Brain microvascular endothelial cell (primary cell): ENCODE measurements at regions not wholly inside any gene's neighbourhood (a gene's known extent, or its start where the extent isn't known, plus 50 kb on each side); places are given as distances from the start of the nearest gene placed in this dataset.

Source experiments
- DNase-seq: peaks from one replicate; pipeline ENCODE4 v3.0.0-alpha.2; 2020
- H3K27ac ChIP-seq: fragments of 250-450 bp; sonication (Bioruptor Pico); 2 replicates; pipeline ENCODE4 v1.5.1; 2020; ENCODE audit warnings: mild to moderate bottlenecking, moderate library complexity
- H3K27me3 ChIP-seq: fragments of 250-450 bp; sonication (Bioruptor Pico); replicated peaks from 2 replicates; pipeline ENCODE4 v1.5.1; 2020; ENCODE audit warnings: mild to moderate bottlenecking
- H3K36me3 ChIP-seq: fragments of 250-450 bp; sonication (Bioruptor Pico); replicated peaks from 2 replicates; pipeline ENCODE4 v1.5.1; 2020; ENCODE audit warnings: mild to moderate bottlenecking
- H3K4me3 ChIP-seq: 2 replicates; pipeline ENCODE4 v1.5.1; 2011; ENCODE audit warnings: low read depth, mild to moderate bottlenecking, control low read depth, low read length, moderate library complexity
- CTCF ChIP-seq: IDR thresholded peaks from 2 replicates; pipeline ENCODE4 v1.5.1; 2011; ENCODE audit warnings: low read depth, mild to moderate bottlenecking, moderate library complexity, low read length, control low read depth, inconsistent platforms; ENCODE audit errors: missing control alignments
- in situ Hi-C: cut with HindIII; loops from 2 replicates; pipeline ENCODE4 v1.10.0; 2017; ENCODE audit warnings: low sequenced_read_pairs, low pct_ligation_motif_present

- in situ Hi-C loops: no loop called here
- Histone ChIP-seq H3K27ac (no peak overlapping the region), H3K27me3 (no peaks in the 10 kb centered on the region), H3K36me3 (no peaks in the 10 kb centered on the region), H3K4me3 (no peak overlapping the region)
- DNase-seq: no peak
- no peak for TF ChIP-seq CTCF
Measured at GRCh38 chr3:21879184-21879886, 128.3 kb upstream of the ZNF385D start.

DNA sequence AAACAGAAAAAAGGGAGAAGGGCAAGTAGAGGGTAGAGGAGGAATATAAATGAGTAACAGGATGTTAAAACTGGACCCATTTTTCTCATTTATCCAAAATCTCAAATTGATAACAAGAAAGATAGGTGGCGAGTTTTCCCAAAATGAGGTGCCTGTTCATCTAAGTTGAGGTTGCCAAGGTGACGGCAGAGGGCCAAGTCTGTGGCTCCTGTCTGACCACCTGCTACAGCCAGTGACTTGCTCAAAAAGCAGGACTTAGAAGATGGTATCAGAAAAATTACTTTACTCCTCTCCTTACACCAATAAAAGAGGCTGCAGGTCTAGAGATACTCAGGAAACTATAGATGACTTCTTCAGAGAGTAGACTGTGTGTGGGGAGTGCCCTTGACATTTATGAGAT, 137.6 kb upstream of the ZNF385D start:
- no peak for DNase-seq
- H3K36me3 ChIP-seq: no peaks in the 10 kb centered on the region
- H3K27me3 ChIP-seq: no peaks in the 10 kb centered on the region
- H3K4me3 ChIP-seq: no peak overlapping the region
- in situ Hi-C loops: no loop called here
- no peak for TF ChIP-seq CTCF
- H3K27ac ChIP-seq: no peak overlapping the region

- no peak overlapping the region for H3K27ac ChIP-seq
- DNase-seq: no peak
- no peaks in the 10 kb centered on the region for H3K36me3 ChIP-seq
- H3K4me3 ChIP-seq: no peak overlapping the region
- TF ChIP-seq CTCF: no peak
- no peaks in the 10 kb centered on the region for H3K27me3 ChIP-seq
- in situ Hi-C loops: no loop called here
Measured at GRCh38 chr3:21889166-21889565, 138.2 kb upstream of the ZNF385D start.

DNA sequence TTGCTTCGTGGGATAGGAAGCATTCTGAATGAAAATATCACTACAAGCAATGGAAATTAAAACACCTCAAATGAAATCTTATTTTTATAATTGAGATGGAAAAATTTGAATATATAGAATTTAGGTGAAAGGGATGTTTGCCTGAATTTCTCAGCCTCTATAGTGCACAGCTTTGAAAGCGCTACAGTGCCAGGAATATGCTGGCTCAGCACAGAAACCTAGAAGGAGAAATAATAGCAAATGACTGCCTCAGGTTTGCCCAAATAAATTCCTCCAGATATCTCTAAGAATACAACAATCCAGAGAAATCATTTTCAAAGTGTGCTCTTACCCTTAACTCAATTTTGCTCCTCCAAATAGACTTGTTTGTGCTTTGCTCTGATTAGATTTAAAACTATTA, 141.1 kb upstream of the ZNF385D start:
- Histone ChIP-seq H3K4me3 (no peak overlapping the region), H3K27me3 (no peaks in the 10 kb centered on the region), H3K36me3 (no peaks in the 10 kb centered on the region), H3K27ac (no peak overlapping the region)
- in situ Hi-C loops: no loop called here
- TF ChIP-seq CTCF: no peak
- no peak for DNase-seq

DNA sequence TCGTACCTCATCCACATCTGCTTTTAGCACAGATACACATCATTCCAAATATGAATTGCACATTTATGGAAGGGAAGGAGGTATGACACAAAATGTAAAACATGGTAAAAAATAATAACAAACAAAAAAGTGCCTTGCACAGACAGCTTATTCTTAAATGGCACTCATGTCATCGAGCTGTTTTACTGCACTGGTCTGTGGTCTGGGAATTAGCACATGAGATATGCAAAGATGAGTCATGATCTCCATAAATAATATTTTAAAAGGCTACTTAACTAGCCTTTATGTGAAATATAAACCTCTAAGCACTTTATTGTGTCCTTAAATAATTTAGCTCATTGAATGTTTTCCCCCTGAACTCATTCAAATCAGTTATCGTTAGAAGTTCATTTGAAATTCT, 142.2 kb upstream of the ZNF385D start:
- in situ Hi-C loops: no loop called here
- H3K27me3 ChIP-seq: no peaks in the 10 kb centered on the region
- TF ChIP-seq CTCF: no peak
- H3K4me3 ChIP-seq: no peak overlapping the region
- no peak overlapping the region for H3K27ac ChIP-seq
- no peaks in the 10 kb centered on the region for H3K36me3 ChIP-seq
- peak; percentile 36 for DNase-seq
